HG02852 (cell line): ENCODE measurements at regions not wholly inside any gene's neighbourhood (a gene's known extent, or its start where the extent isn't known, plus 50 kb on each side); places are given as distances from the start of the nearest gene placed in this dataset.

Experiments
- ATAC-seq: cut with Tn5 transposase; IDR thresholded peaks from one replicate; pipeline ENCODE4 v1.9.1; 2021; ENCODE audit warnings: mild to moderate bottlenecking, moderate library complexity; ENCODE audit not compliant: unreplicated experiment

DNA sequence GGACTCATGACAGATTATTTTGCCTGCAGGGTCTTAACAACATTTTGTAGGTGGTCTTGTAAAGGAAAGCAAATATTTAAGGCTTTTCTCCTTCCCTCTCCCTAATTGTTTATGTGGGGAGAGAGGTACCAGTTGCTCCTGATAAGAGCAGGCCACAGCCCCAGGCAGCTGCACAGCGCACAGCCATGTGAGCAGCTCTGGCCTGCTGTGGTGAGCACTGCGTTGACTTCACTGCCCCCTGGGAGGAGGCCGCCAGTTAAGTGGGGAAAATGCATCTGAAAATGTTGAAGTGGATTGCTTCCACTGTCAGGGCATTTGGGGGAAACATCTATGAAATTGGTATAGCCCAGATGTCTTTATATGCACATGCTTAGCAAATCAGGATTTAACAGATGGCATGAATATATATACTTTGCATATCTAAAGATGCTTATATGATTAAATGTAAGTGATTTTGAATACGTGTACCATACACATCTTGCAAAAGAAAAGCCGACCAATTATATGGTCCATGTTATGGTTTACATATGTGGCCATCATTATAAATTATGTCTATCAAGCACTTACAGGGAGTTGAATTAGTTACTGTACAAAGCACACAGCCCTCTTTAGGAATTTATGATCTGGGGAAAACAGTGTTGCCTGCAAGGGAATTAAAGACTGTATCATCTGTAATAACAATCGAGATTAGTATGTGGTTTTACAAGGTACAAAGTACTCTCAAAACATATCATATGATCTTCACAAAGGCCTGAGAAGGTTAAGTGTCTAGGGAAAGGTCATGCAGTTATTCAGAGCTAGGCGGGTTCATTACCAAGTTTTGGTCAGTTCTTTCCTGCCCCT is 132.1 kb downstream of the RHOU start:
- no peak for ATAC-seq

DNA sequence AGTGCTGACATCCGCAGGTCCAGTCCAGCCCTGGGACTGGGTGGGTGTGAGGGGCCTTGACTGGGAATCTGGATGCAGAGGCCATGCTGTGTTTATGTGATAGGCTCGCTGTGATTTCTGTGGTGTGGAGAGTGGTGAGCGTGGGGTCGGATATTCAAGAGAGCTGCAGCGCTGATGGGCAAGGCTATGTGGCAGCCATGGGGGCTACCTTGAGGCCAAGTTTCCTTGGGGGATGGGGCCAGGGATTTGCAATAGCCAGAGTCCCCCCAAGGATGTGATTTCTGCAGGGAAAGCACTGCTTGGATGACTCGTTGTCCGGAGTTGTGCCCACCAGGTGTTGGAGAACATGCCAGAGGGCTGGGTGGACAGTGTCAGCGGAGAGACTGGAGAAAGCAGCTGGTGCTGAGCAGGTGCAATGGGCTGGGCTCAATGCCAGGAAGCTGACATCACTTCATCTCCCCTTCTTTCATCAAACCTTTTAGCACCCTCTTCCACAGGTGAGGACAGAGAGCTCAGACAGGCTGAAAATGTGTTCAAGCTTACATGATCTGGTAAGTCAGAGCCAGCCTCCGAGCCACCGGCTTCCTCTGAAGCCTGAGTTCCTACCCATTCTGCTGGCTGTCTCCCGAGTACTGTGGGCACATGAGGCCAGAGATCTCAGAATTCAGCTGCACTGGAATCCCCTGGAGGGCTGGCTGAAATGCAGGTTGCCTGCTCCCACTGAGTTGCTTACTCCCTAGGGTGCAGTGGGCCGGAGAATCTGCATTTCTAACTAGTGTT is 132.9 kb downstream of the RHOU start:
- ATAC-seq: no peak

DNA sequence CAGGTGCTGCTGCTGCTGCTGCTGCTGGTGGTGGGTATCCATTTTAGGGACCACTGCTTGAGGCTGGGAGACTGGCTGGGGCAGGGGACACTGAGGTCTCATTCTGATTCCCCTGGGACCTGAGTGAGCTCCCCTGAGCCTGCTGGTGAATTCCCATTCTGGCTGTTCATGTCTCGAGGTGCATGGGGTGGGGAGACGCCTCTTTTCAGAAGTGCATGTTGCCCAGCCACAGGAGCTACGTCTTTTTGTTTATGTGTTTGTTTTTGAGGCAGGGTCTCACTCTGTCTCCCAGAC is 133.4 kb downstream of the RHOU start:
- no peak for ATAC-seq

DNA sequence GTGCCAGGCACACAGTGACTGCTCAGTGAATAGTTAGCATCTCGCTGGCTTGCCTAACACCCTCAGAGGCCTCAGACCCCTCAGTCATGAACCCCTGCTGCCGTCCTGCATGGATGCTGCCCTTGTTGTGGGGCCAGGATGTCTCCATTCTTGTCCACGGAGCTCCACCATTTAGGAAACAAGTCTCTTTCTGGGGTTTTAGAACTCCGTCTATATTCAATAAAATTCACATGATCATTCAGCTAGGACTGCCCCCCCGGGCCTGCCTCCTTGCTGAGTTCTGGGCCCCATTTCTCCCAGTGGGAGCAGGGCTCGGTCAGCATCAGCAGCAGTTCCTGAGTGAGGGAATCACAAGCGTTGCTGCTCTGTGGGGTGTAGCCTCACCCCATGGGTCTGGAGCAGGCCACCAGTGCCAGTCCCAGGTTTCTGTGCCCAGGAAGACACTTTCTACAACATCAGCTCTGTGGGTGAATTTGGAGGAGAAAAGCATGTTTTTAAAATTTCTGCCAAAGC is 134.1 kb downstream of the RHOU start:
- ATAC-seq: no peak

DNA sequence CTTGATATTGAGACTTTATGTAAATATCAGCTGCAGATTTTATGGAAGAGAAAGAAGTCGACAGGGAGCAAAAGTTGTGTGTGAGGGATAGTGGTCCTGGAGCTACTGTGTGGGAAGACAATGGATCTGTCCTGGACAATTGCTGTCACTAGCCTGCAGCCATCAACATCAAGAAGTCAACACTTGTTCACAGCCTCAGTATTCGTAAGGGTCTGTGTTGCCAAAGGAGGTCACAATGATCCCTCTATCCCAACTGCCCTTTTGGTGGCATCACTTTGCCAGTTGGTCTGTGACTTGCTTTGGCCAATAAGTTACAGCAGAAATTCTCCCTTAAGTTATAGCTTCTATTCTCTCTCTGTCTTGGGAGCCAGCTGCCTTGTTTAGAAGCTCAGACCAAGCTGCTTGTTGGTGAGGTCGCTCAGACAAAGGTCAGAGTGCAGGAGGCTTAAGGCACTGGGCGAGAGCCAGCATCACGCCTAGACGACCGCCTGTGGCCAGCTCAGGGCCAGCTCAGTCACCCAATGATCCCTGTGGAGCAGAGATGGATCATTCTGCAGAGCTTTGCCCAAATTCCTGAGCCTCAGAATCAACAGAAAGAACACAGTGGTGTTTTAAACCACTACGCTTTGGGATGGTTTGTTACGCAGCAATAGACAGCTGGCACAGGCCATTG is 134.9 kb downstream of the RHOU start:
- ATAC-seq: no peak

DNA sequence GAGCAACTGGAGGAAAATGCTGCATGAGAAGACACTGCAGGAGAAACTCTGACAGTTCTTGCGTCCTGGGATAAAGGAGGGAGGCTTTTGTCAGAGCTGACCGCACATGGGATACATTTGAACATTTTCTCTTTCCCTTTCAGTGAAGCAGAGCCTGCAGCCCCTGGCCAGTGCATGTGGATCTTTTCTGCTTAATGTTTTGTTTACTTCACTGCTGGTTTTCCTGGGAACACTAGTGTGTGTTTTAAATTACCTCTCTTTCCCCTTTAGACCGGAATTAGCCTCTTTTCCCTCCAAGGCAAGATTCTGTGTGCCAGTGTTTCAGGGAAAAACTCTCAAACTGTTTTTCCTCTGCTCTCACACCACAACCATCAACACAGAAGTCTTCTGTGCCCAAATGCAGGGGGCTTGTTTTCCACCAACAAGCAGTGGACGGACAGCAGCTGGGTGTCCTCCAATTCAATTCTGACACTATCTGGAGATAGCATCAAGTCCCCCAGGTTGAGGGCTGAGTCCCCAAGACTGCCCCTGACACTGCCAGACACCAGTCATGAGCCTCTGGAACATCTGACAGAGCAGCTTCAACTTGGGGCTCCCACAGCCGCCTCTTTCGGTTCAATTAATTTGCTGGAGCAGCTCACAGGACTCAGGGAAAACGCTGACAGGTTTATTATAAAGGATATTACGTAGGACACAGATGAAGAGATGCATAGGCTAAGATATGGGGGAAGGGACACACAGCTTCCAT is 136.2 kb downstream of the RHOU start:
- ATAC-seq: no peak

DNA sequence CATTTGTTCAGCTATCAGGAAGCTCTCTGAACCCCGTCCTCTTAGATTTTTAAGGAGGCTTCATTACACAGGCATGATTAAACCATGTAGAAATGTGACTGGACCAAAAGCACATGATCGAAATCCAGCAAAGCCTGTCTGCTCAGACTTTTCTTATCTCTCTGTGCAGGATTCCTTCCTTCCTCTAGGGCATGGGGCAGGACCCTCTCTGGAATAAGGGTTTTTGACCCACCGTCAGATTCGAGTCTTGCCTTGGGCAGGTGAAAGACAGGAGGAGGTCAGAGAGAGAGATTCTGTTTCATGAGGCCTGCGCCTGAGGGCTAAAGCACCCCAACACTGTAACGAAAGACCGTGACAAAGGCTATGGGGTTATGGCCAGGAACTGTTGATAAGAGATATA is 136.8 kb downstream of the RHOU start:
- ATAC-seq: no peak

DNA sequence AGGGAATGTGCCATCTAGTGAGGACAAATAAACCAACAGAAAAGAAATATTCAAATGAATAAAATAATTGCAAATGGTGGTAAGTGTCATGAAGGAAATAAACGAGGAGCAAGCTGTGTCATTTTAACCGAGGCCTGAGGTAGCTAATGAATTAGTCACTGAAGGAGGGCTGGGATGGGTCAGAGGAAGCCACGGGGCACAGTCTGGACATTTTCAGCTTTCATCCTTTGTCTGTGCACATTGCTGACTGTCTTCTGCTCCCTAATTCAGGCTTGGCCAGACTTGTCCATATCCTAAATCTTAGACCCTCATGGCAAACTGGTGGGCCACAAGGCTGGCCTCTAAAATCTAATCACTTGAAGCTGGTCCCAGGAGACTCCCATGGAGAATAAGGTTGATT is 138.4 kb downstream of the RHOU start:
- ATAC-seq: no peak

DNA sequence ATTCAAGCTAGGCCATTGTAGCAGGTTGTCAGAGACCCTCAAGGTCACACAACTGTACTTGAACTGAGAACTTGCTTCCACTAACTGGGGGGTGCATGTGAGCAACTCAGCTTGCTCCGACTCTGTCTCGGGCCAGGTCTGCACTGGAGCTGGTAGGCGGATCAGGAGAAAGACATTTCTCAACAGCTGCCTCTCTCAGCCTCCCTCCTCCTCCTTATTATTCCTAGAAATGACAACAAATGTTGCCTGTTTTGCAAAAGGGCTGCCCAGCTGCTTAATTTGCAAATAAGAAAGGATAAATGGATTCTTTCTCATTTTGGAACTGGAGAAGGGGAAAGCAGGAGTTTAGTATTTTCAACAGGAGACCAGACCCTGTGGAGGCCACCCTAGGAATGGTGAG is 140.5 kb downstream of the RHOU start:
- ATAC-seq: no peak

DNA sequence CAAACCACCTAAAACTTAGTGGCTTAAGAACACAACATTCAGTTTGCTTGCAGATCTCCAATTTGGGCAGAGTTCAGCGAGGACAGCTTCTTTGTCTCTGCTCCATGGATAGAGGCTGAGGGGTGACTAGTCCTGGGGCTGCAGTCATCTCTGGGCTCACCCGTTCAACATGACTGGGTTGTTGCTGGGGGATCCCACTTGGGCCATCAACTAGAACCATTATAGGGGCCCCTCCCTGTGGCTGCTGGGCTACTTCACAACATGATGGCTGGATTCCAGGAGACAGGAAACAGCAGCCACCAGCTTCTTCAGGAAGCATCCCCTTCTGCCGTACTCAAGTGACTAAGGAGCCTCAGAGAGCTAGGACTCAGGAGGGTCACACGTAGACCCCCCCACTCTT is 140.9 kb downstream of the RHOU start:
- ATAC-seq: no peak

DNA sequence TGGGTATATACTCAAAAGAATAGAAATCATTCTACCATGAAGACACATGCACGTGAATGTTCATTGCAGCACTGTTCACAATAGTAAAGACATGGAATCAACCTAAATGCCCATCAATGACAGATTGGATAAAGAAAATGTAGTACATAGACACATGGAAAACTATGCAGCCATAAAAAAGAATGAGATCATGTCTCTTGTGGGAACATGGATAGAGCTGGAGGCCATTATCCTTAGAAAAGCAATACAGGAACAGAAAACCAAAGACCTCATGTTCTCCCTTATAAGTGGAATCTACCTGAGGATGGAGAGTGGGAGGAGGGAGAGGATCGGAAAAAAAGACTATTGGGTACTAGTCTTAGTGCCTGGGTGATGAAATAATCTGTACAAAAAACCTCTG is 143.9 kb downstream of the RHOU start:
- no peak for ATAC-seq

DNA sequence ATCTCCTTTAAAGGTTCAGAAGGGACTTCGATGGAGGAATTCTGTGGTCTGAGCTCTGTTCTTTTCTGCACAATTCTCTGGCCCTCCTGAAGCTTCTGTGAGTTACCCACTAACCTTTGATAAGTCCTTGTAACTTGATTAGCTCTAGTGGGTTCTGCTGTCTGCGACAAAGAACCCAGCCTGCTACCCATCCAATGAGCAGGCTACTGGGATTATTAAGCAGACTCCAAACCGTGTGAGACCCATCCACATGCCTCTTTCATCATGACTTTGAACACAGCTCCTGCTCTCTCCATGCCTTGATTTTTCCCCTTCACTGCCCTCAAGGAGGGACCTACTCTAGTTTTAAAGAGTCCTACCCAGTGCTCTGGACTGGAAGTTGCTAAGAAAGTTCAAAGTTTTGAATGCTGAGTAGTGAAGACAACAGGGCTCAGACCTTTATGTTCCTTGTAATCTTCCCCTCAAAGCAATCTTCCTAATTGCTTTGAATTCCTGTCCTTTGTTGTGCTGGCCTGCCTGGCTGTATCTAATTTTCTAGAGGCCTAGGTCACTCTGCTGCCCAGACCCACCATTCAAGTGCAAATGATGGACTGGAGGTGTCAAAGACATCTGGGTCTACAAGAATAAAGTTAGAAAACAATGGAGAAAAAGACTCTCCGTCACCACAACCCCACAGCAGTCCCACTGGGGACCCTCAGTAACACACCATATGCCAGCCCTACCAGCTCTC is 146.9 kb downstream of the RHOU start:
- no peak for ATAC-seq

DNA sequence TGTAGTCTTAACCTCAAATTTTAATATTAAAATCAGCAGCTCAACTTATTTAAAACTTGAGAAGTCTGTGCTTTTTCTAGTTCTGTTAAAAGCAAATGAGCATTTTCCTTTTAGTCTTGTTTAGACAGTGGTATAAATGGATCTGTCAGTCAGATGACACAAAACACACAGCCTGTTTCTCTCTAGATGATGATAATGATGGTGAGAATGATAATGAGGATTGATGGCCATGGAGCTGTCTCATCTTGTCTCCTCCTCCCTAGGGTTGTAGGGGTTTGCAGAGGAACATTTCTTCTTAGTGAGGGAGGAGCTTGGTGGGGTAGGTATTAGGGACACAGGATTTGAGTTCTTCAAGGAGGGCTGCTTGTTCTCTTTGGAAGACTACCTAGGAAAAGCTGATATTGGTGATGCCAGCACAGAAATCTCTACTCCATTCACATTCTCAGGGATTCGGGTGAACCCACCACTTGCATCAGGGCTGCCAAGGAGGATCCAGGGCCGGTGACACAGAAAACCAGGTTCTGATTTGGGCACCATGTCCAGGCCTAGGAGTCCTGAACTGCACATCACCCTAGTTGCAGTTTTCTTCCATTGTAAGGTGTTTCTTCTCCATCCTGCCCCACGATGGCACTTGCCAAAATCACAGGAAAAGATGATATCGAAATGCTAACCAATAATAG is 147.6 kb downstream of the RHOU start:
- no peak for ATAC-seq

DNA sequence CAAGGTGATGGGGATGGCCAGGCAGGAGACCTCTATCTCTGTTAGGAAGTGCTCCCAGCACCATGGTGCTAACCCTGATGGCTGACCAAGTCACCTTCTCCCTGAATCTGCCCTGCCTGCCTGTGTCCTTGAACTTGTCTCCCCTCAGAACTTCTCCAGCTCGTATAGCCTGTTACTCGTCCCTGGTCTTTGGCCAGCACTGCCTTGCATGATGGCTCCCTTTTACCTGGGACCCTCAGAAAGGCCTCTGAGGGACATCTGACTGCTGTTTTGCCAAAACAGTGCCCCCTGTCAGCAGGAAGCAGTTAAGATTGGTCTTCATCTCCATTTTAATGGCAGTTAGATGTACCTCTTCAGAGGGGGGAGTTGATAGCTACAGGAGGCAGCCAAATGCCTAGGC is 148.3 kb downstream of the RHOU start:
- ATAC-seq: no peak

DNA sequence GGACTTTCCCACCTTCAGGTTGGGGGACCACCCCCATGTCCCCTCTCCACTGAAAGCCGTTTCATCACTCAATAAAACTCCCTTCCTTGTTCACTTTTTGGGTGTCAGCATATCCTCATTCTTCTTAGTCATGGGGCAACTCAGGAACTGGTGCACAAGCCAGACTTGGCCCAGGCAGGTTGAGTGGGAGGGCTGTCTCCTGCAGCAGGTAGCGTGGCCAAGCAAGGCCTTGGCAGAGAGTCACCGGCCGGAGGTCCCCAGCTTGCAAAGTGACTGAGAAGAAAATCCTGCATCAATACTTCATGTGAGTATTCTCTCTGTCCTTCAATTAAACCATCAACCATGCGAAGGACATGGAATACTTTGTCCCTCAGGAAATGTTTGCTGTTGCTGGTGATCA is 148.9 kb downstream of the RHOU start:
- no peak for ATAC-seq

DNA sequence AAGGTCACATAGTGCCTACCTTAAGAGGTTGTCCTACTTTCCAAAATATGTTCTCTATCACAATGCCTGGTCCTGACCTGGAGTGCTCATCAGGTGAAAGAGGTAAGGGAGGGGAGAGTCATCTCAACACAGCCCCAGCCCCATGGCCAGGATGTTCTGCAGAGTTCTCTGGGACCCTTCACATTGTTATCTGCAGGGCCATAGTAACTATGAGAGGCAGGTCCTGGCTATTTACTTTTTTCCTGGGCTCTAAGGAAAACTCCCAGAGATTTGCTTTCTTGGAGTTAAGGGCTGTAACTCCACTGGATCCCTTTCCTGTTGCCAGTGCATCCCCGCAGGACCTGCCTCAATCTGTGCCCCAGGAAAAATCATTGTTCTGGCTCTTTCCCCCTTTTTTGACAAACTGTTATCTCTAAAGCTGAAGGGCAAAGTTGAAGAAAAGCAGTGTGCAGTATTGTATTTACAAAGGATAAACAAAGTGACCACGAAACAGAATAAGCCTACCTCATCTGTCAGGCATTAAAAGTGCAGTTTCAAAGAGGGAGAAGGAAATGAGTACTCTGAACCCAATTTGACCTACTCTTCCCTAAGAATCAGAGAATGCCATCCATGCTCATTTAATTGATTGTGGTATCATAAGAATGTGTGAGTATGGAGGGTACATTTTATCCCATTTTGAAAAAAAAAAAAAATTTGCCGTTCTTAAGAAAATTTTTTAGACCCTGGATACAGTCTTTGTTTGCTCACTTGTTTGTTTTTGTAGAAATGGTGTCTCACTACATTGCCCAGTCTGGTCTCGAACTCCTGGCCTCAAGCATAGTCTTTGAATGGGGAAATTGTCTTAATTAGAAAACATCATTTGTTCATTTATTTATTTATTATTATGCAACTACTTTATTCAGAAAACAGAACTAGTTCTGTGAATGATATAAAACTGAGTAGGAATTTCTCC is 149.6 kb downstream of the RHOU start:
- ATAC-seq: no peak

DNA sequence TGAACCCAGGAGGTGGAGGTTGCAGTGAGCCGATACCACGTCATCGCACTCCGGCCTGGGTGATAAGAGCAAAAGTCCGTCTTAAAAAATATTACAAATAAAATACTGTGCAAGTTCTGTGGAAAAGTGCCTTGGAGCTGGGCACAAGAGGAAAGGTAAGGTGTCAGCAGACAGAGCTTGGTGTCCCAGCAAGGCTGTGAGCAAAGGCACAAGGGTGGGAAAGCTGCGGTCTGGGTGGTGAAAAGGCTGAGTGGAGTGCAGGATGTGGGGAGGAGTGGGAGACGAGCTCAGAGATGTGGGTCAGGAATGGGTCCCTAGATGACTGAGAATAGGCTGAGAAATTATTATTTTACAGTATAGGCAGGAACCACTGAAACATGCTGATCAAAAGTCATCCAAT is 150.6 kb downstream of the RHOU start:
- no peak for ATAC-seq

DNA sequence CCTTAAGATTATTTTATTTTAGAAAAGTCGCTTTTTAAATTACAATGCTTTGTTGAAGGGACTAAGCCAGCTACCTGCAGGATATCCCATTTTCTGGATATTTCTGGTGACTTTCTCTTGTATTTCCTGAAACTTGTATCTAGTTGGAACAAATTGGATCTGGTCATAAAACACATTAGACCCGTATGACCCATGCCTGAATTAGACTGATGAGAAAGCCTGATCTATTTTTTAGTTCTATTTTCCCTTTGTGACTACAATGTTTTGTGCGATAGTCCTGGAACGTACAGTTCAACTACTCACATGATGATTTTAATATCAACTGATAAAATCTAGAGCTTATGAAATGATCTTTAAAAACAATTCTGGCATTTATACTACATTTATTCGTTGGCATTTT is 151.8 kb downstream of the RHOU start:
- ATAC-seq: no peak

DNA sequence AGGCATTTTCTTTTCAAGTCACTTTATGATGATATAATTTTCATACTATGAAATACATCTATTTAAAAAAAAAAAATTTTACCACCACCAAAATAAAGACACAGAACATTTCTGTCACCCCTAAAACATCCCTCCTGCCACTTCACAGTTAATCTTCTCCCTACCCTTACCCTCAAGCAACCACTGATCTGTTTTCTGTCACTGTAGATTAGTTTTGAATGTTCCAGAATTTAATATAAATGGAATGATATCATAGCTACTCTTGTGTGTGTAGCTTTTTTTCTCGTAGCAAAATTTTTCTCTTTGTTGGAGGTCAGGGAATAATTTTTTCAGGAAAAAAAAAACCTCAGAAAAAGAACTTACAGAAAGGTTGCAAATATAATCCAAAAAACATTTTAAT is 152.7 kb downstream of the RHOU start:
- no peak for ATAC-seq
